Loucy (cell line): ENCODE measurements at regions not wholly inside any gene's neighbourhood (a gene's known extent, or its start where the extent isn't known, plus 50 kb on each side); places are given as distances from the start of the nearest gene placed in this dataset.

Source experiments
- EZH2phosphoT487 ChIP-seq: fragments of 200-600 bp; IDR thresholded peaks from 2 replicates; pipeline ENCODE4 v1.6.1; 2018; ENCODE audit warnings: antibody characterized with exemption, mild to moderate bottlenecking, moderate library complexity, borderline replicate concordance
- TF ChIP-seq, protein P1 (sequence below): fragments of 200-600 bp; sonication (generic); conservative IDR thresholded peaks from 2 replicates; pipeline ENCODE4 v1.5.1; 2014; ENCODE audit warnings: mild to moderate bottlenecking, antibody characterized with exemption, low read length

- TF ChIP-seq, protein P1, sequence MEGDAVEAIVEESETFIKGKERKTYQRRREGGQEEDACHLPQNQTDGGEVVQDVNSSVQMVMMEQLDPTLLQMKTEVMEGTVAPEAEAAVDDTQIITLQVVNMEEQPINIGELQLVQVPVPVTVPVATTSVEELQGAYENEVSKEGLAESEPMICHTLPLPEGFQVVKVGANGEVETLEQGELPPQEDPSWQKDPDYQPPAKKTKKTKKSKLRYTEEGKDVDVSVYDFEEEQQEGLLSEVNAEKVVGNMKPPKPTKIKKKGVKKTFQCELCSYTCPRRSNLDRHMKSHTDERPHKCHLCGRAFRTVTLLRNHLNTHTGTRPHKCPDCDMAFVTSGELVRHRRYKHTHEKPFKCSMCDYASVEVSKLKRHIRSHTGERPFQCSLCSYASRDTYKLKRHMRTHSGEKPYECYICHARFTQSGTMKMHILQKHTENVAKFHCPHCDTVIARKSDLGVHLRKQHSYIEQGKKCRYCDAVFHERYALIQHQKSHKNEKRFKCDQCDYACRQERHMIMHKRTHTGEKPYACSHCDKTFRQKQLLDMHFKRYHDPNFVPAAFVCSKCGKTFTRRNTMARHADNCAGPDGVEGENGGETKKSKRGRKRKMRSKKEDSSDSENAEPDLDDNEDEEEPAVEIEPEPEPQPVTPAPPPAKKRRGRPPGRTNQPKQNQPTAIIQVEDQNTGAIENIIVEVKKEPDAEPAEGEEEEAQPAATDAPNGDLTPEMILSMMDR: no peak
- TF ChIP-seq EZH2phosphoT487: no peak
Observed at GRCh38 chr6:170147832-170148708, 142.8 kb downstream of the DLL1 start.
